IPS-NIHi7 (cell line): ENCODE measurements at regions not wholly inside any gene's neighbourhood (a gene's known extent, or its start where the extent isn't known, plus 50 kb on each side); places are given as distances from the start of the nearest gene placed in this dataset.
"Not testable (repeated sequence)": the region's sequence is repeated elsewhere in the genome, so short reads cannot be mapped to it uniquely, and the experiment has no call there.

Experiments
- DNase-seq: peaks from one replicate; pipeline ENCODE4 v3.0.0; 2012; ENCODE audit warnings: mixed read lengths; ENCODE audit errors: extremely low spot score

DNA sequence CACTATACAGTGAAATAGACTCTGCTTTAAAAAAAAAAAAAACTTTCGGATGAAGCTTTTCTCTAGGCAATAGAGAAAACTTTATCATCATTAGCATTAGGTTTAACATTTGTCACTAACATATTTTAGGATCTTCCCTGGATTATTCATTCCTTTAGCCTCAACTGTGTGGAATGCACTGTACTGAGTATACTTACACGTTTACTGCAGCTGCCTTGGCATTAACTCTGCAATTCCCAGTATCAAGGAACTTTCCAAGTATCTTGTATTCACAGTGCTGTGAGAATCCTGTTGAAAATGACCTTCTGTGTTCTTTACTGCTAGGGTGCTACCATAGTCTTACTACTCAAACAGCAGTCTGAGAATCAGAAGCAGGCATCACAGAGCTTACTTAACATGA is 328.2 kb upstream of the COL3A1 start:
- DNase-seq, result no peak

DNA sequence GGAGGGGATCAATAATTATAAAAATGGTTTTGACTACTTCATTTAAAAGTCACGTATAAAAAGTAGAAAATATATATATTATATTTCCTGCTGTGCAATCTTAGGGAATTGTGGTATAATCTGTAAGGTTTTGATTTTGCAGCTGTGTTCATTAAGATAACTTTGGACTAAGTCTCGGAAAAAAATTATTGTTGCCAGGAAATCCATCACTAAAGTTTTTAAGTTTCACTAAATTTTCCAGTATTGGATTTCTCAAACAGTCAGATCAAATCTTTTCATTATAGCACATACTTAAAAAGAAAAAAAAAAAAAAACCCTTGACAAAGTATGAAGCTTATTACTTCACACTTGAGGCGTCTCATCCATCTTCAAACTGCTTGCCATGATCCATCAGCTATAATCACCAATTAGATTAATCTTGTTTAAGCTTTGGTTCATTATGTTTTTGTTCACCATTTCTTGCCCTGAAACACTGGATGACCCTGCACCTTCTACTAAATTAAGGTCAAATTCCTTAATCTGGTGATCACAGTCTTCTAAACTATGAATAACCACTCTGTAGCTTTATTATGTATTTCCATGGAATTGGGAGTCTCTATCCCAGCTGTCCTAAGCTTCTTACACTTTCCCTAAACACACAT is 326.6 kb upstream of the COL3A1 start:
- no peak for DNase-seq

DNA sequence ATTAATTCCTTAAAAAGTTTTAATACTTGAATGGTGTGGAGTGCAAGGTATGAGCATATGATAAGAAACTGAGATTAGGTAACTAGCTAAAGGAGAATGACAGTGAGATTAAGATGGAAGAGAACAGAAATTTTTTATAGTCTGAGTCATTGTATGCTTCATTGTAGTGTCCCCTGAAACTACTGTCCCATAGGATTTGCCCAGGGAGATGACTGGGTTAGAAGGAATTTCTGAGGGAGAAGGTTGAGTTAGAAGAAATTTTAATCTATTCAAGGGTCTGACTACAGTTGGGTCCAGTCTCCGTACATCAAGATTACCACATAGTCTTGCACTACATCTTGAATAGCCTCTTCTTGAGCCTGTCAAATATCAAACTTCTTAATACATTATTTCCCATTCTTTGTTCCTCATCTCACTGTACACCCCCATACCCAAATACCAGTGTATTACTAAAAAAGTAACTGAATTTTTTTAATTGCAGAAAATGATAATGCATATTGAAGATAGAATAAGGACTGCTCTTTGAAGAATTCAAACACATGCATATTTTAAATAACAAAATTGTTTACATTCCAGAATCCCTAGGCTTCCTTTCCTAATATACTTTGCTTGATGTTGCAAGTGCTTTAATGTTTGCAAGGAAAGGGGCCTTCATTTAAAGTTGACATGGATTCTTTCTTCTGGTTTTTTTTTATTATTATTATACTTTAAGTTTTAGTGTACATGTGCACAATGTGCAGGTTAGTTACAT is 314.3 kb upstream of the COL3A1 start:
- no peak for DNase-seq

DNA sequence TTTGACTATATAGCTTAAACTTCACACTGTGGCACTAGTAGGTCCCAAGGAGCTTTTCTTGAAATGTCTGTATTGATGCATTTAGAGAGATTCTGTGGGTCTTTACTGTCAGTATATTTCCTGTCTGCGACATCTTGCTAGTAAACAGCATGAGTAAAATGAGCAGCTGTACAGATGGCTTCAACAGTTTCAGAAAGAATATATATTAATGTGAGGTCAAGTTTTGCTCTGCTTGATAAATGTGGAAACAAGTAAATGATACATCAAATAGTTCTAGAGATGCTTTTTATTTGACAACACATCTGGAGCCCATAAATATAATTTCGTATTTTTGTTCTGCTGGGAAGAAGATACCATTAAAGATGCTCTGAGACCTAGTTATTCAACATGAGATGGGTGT is 310.9 kb upstream of the COL3A1 start:
- DNase-seq, result no peak

DNA sequence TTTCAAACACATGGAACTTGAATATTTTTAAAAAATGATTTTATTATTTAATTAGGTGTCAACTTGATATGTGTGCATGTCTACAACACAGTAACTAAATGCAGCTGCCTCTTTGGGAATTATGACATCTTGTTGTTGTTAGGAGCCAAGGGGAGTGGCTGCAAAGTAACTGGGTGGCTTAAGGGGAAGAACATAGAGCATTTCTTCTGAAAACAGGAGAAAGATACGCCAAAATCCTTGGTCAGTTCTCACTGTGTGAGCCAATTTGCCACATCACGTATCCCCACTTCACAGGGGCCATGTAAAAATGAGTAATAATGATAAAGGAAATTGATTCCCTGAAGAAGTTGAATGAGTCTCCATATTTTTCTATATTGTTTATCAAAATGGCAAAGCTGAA is 309.8 kb upstream of the COL3A1 start:
- DNase-seq, result no peak

DNA sequence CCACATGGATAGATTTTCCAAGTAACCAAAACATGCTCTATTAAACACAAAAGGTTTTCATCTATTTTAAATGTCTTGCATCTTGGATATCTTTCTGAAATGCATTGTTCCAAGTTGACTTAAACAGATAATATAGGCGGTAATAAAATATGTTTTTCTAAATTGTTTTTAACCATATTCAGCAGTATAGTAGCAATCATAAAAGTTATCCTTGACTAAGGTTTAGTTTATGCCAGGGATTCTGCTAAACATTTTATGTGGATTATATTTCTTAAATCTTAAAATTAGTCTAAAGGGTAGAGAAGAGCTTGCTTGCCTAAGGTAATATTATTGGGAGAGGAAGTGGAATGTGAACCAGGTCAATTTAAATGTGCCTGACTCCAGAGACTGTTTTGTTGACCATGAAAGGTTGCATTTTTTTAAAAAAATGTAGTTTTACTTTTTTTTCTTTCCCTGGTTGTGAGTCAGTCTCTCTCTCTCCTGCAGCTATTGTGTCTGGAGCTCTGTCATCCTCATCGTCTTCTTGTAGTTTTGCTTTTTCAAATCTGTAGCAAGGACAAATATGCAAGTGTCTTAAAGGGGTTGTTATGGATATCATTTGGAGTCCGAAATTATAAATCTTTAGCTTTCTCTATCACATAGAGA is 309.1 kb upstream of the COL3A1 start:
- no peak for DNase-seq

DNA sequence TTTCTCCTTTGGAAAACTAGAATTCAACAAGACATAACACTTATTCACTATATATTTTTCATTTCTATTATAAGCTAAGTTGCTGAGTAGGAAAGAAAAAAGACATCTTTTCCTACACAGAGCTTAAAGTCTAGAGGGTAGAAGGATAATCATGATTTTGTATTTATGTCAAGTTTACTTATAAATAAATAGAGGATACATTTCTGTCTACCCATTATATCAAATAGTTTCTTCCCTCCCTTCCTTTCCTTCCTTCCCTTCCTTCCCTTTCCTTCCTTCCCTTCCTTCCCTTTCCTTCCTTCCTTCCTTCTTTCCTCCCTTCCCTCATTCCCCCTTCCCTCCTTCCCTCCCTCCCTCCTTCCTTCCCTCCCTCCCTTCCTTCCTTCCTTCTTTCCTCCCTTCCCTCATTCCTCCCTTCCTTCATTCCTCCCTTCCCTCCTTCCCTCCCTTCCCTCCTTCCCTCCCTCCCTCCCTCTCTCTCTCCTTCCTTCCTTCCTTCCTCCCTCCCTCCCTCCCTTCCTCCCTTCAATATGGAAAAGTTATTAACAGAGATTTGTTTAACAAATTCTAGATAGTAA is 308.4 kb upstream of the COL3A1 start:
- no peak for DNase-seq

DNA sequence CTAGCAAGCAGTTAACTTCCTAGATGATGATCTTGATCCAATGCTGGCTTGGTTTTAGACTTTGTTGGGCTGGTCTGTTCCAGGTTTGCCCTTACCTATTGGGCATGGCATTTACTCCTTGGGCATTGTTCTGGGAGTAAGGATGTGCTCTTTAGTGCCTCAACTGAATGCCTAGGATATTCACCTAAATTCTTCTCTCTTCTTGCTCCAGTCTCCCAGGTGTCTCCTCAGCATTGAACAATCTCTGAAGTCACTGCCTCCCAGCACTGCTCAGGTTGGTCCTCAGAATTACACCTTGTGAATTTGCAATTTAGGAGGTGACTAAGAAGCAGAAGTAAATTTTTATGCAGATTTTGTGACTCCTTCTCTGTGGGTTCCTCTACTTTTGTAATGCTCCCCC is 307.7 kb upstream of the COL3A1 start:
- peak; percentile 8 for DNase-seq

DNA sequence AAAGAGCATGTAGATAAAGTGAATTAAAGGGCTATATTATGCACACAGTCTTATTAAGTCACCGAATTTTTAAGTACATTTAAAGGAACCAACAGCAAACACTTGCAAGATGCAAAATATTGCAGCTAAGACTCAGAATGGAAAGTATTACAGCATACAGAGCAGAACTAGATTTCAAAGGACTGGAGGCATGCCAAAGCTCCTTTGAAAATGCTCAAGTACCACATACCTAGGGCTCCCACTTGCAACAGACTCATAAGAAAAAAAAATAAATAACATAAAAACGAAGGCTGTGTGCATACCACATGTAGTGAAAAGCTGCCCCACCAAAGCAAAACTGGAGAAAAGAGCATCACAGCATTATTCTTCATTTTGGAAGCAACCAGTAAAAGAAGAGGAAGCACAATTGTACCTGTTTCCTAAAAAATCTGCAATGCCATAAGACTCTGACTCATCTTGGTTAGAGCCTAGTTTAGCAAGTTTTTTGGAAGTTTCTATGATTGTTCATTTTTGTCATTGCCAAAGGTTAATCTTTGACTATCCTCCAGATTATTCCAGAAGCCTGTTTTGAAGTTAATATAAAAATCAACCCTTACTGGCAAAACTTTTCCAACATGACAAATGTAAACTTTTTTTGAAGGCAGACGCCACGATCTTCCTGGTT is 306.0 kb upstream of the COL3A1 start:
- DNase-seq, result no peak

DNA sequence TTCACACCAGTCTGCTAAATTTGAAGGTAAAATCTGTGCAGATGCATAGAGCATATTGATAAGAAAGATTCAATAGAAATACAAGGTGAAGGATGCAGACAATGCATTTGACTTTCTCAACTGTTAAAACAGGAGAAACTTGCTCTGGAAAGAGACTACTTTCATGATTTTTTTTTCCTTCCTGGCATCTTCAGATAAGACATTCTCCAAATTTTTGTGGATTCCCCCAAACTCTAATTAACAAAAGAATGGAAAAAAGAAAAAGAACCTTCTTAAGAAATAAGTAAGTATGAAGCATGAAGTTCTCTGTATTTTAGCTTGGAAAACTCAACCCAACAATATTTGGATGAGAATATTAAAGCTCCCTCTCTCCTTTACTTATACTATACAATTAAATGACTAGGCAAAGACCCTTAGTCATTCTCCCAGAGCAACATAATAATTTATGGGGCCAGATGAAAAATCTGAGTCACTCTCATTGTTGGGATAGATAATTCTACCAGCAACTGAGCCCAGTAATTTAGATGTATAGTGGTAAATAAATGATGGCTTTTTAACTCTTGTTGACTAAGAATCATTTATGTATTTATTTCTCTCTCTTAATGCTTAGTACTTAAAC is 298.7 kb upstream of the COL3A1 start:
- no peak for DNase-seq

DNA sequence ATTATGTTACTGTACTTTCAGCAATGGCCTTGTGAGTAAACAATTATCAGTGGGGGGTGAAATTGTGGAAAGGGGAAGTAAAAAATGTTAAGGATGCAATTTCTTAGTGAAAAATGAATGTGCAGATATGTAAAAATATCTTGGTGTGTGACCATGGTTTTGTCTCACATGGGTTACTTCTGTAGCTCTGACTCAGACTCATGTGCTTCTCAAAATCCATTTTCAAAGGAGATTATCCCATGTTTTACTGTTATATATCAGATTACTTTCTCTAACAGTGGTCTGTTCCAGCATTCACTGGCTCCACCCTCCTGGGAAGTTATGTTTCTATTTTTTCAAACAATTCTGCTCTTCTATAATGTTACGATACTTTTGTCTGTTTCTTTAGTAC is 298.2 kb upstream of the COL3A1 start:
- no peak for DNase-seq

DNA sequence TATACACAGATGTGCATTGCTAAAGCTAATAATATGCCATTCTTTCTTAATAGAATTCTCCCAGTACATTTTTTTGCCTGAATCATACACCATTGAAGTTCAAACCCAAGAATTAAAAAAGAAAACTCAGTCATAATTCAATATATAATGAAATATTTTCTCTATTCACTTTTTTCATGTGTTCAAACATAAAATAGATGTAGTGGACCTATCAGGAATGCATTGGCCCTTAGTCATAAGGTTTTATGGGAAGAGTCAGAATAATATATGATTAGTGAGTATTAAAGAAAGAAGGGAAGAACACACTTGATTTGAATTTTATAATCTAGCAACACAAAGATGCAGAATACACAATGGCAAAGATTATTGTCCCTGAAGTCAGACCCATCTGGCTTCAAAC is 297.0 kb upstream of the COL3A1 start:
- no peak for DNase-seq

DNA sequence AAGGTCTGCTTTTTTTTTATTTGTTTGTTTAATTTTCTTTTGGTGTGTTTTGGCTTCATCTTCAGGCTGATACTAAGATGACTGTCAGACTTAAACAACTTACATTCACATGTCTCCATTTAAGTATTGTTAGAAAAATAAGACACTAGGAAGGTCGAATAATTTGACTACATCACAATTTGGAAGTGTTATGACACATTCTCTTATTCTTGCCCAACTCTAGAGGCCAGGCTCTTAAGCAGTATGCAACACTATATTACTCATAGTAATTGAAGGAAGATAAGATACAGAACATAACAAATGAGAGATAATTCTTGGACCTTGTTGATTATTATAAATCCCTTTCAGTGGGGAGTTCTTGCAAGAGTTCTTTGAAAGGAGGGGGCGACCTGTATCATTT is 295.3 kb upstream of the COL3A1 start:
- DNase-seq, result no peak

DNA sequence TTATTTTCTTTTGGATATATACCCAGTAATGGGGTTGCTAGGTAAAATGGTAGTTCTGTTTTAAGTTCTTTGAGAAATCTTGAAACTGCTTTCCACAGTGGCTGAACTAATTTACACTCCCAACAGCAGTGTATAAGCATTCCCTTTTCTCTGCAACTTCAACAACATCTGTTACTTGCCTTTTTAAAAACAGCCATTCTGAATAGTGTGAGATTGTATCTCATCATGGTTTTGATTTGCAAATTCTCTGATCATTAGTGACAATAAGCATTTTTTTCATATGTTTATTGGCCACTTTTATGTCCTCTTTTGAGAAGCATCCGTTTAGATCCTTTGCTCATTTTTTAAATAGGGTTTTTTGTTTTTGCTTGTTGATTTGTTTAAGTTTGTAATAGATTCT is 291.3 kb upstream of the COL3A1 start:
- no peak for DNase-seq

DNA sequence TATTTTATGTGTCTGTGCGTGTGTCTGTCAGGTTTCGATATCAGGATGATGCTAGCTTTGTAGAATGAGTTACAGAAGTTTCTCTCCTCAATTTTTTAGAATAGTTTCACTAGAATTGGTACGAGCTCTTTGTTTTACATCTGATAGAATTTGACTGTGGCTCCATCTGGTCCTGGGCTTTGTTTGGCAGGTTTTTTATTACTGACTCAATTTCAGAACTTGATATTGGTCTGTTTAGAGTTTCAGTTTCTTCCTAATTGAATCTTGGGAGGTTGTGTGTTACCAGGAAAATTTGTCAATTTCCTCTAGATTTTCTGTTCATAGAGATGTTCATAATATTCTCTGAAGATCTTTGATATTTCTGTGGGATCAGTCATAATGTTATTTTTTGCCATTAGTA is 289.4 kb upstream of the COL3A1 start:
- no peak for DNase-seq

DNA sequence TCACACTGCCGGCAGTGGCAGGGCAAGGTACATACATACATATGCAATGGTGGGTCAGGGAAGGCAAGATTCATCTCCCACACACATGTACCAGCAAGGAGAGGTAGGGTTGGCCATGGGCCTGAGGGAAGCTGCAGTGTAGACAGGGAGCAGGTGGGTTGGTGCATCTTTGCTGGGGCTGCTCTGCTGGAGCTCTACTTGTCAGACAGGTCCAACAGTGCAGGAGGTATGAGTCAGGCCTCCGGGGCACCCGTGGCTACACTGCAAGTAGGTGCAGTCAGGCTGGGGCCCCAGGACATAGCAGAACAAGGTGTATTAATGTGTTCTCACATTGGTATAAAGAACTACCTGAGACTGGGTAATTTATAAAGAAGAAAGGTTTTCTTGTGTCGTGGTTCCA is 281.1 kb upstream of the COL3A1 start:
- peak; percentile 9 for DNase-seq

DNA sequence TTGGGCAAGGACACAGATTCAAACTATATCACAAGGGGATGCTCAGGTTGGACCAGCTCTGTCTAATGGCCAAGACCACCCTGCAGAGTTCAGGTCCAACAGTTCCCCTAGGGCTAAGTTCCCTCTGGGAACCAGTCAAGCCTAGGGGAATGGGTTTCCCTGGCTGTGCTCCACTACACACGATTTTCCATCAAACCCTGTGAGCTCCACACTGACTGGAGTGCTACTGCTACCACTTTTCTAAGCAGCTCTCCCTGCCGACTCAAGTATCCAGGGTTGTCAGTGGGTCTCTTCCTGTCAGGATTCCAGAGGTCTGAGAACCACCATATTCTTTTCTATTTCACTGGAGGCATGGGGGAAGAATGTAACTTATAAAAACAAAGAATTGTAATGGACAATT is 280.4 kb upstream of the COL3A1 start:
- DNase-seq, result no peak

DNA sequence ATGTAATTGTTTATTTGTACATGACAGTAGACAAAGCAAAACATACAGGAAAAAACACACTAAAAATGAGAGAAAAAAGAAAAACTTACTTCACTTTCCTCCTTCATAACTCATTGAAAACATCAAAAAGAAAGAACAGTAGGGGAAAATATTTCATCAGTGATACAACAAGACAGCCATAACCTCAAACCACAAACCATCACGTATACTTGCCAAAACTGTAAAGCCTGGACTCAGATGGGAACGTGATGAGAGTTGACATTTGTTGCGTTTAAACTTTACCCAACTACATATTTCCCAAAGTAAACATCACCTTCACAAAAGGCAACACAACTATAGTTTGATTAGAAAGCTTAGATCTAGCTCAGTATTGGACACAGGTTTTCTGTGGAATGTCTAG is 278.2 kb upstream of the COL3A1 start:
- no peak for DNase-seq

DNA sequence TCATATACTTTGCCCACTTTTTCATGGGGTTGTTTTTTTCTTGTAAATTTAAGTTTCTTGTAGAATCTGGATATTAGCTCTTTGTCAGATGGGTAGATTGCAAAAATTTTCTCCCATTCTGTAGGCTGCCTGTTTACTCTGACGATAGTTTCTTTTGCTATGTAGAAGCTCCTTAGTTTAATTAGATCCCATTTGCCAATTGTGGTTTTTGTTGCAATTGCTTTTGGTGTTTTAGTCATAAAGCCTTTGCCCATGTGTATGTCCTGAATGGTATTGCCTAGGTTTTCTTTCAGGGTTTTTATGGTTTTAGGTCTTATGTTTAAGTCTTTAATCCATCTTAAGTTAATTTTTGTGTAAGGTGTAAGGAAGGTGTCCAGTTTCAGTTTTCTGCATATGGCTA is 276.0 kb upstream of the COL3A1 start:
- DNase-seq, result not testable (repeated sequence)

DNA sequence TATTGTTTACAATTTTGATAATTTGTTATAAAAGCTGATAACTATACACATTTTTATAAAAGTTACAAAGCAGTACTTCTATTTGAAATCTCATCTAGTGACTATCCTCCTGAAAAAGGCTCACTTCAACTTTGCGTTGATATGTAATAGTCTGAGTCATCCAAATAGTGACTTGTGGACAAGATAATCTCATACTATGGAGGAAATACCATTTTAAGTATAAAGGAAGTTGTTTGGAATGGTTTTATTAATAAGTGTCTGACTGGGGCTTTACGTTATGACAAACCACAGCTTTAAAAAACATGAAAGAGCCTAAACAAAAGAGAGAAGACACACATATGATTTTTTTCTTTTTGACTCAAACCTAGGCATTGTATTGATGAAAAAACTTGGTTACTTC is 272.3 kb upstream of the COL3A1 start:
- no peak for DNase-seq

DNA sequence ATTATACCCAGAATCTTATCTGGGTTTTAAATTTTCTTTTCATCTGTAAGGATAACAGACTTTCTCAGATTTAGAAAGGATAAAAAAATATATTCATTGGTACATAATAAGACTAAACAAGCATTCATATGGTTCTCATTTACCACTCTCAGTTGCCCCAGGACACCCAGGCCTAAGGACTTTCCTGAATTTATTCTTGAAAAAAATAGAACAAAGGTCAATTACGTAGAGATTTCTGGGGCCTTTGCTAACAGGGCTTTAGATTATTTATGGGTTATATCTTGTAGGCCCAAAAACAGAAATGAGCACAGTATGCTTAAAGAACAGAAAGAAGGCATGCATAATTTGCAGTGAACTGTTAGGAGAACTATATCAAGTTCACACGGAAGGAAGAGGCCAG is 269.0 kb upstream of the COL3A1 start:
- no peak for DNase-seq

DNA sequence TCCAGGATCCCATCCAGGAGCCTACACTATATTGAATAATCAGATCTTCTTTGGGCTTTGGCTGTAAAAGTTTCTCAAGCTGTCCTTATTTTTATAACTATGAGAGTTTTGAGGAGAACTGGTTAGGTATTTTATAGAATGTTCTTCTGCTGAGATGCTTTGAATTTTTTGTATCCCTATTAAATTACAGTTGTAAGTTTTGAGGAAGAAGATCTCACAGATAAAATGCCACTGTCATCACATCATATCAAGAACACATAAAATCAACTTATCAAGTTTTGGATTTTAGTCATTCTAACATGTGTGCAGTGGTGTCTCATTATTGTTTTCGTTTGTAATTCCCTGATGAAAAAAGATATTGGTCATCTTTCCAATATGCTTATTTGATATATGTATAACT is 260.2 kb upstream of the COL3A1 start:
- DNase-seq, result no peak
